DND-41 (cell line): ENCODE measurements at regions not wholly inside any gene's neighbourhood (a gene's known extent, or its start where the extent isn't known, plus 50 kb on each side); places are given as distances from the start of the nearest gene placed in this dataset.

Experiments
- ATAC-seq: fragments of 200-7000 bp; cut with Tn5 transposase; 3 replicates; pipeline ENCODE4 v1.9.1; 2021; ENCODE audit warnings: low read depth; ENCODE audit not compliant: insufficient read depth
- DNase-seq: peaks from one replicate; pipeline ENCODE4 v3.0.0-alpha.2; 2020
- H2AFZ ChIP-seq: 2 replicates; pipeline ENCODE4 v1.6.0; 2012; ENCODE audit warnings: low read depth, low read length
- H3K27ac ChIP-seq: 2 replicates; pipeline ENCODE4 v1.5.1; 2012; ENCODE audit warnings: low read length, inconsistent platforms
- H3K27me3 ChIP-seq: fragments of 200-600 bp; sonication (generic); 2 replicates; pipeline ENCODE4 v1.6.0; 2012; ENCODE audit warnings: low read length, mild to moderate bottlenecking, inconsistent platforms; ENCODE audit not compliant: insufficient read depth, poor library complexity
- H3K36me3 ChIP-seq: 2 replicates; pipeline ENCODE4 v1.5.1; 2012; ENCODE audit warnings: low read length, inconsistent platforms; ENCODE audit not compliant: insufficient read depth
- H3K4me1 ChIP-seq: 2 replicates; pipeline ENCODE4 v1.5.1; 2012; ENCODE audit warnings: mild to moderate bottlenecking, low read length; ENCODE audit not compliant: insufficient read depth
- H3K4me2 ChIP-seq: 2 replicates; pipeline ENCODE4 v1.6.0; 2012; ENCODE audit warnings: mild to moderate bottlenecking, moderate library complexity, low read length, inconsistent platforms; ENCODE audit not compliant: insufficient read depth
- H3K4me3 ChIP-seq, 2 experiments: fragments of 200-600 bp in 1 of 2; shearing (Covaris generic) in 1 of 2; 2 replicates each; pipeline ENCODE4 v1.5.1; 2012 to 2016; ENCODE audit warnings: inconsistent platforms in 2 of 2, low read length in 2 of 2, mild to moderate bottlenecking in 2 of 2, low read depth in 1 of 2, moderate library complexity in 1 of 2
- H3K79me2 ChIP-seq: 2 replicates; pipeline ENCODE4 v1.6.0; 2012; ENCODE audit warnings: low read length, inconsistent platforms; ENCODE audit not compliant: insufficient read depth
- H3K9ac ChIP-seq: 2 replicates; pipeline ENCODE4 v1.6.0; 2012; ENCODE audit warnings: low read depth, mild to moderate bottlenecking, inconsistent platforms, low read length, moderate library complexity
- H3K9me3 ChIP-seq: 2 replicates; pipeline ENCODE4 v1.5.1; 2012; ENCODE audit warnings: low read length, moderate library complexity, mild to moderate bottlenecking, inconsistent platforms; ENCODE audit not compliant: insufficient read depth, severe bottlenecking
- H4K20me1 ChIP-seq: 2 replicates; pipeline ENCODE4 v1.6.0; 2012; ENCODE audit warnings: low read length; ENCODE audit not compliant: insufficient read depth
- CTCF ChIP-seq: IDR thresholded peaks from 2 replicates; pipeline ENCODE4 v1.5.1; 2012; ENCODE audit warnings: borderline replicate concordance, low read length, moderate library complexity, mild to moderate bottlenecking; ENCODE audit not compliant: poor library complexity, severe bottlenecking; ENCODE audit errors: extremely low read depth
- EZH2 ChIP-seq: IDR thresholded peaks from 3 replicates; pipeline ENCODE4 v1.6.1; 2012; ENCODE audit warnings: borderline replicate concordance, low read depth, mild to moderate bottlenecking, moderate library complexity, low read length, inconsistent platforms; ENCODE audit not compliant: severe bottlenecking

- Histone ChIP-seq H3K79me2 (no peaks in the 10 kb centered on the region), H3K36me3 (no peaks in the 10 kb centered on the region), H3K27me3 (no peaks in the 10 kb centered on the region), H2AFZ (no peak overlapping the region), H3K9ac (no peak overlapping the region), H3K4me1 (no peaks in the 10 kb centered on the region), H4K20me1 (no peaks in the 10 kb centered on the region), H3K4me2 (no peak overlapping the region), H3K27ac (no peak overlapping the region), H3K4me3 (no peak overlapping the region), H3K9me3 (no peaks in the 10 kb centered on the region)
- ATAC-seq (no peak), DNase-seq (no peak)
- TF ChIP-seq CTCF (no peak), EZH2 (no peak)
These were observed 827.6 kb upstream of the ADGRL2 start for GRCh38 chr1:80973101-80973500.

GRCh38 chr1:80966266-80966665, 834.5 kb upstream of the ADGRL2 start:
- Histone ChIP-seq H2AFZ (no peak overlapping the region), H3K36me3 (no peaks in the 10 kb centered on the region), H4K20me1 (no peaks in the 10 kb centered on the region), H3K27ac (no peak overlapping the region), H3K9ac (no peak overlapping the region), H3K4me1 (no peaks in the 10 kb centered on the region), H3K27me3 (no peaks in the 10 kb centered on the region), H3K9me3 (no peaks in the 10 kb centered on the region), H3K79me2 (no peaks in the 10 kb centered on the region), H3K4me2 (no peak overlapping the region), H3K4me3 (no peak overlapping the region)
- ATAC-seq (no peak), DNase-seq (no peak)
- TF ChIP-seq EZH2: no peak
- TF ChIP-seq CTCF: no peak

DNA sequence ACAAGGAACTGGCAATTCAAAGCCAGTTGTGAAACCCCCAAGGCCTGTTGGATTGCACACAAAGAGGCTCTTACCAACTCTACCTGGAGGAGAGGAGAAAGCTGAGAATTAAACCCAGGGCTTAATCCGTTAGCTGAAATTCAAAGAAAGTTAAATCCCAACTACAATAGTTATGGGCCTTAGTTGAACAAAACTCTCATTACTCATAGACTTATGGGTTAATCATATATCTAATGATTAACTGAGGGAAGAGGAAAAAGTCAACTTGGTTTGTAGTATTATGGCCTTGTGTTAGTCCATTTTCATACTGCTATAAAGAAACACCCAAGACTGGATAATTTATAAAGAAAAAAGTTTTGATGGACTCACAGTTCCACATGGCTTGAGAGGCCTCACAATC, 838.2 kb upstream of the ADGRL2 start:
- H3K4me1 ChIP-seq: no peaks in the 10 kb centered on the region
- TF ChIP-seq EZH2 (no peak), CTCF (no peak)
- H2AFZ ChIP-seq: no peak overlapping the region
- H3K9me3 ChIP-seq: no peaks in the 10 kb centered on the region
- H3K27me3 ChIP-seq: no peaks in the 10 kb centered on the region
- H3K9ac ChIP-seq: no peak overlapping the region
- DNase-seq: no peak
- no peak overlapping the region for H3K4me3 ChIP-seq
- ATAC-seq: no peak
- no peaks in the 10 kb centered on the region for H3K36me3 ChIP-seq
- H3K27ac ChIP-seq: no peak overlapping the region
- no peak overlapping the region for H3K4me2 ChIP-seq
- no peaks in the 10 kb centered on the region for H3K79me2 ChIP-seq
- H4K20me1 ChIP-seq: no peaks in the 10 kb centered on the region
